ENCODE measurements at regions not wholly inside any gene's neighbourhood (a gene's known extent, or its start where the extent isn't known, plus 50 kb on each side); places are given as distances from the start of the nearest gene placed in this dataset.

DNA sequence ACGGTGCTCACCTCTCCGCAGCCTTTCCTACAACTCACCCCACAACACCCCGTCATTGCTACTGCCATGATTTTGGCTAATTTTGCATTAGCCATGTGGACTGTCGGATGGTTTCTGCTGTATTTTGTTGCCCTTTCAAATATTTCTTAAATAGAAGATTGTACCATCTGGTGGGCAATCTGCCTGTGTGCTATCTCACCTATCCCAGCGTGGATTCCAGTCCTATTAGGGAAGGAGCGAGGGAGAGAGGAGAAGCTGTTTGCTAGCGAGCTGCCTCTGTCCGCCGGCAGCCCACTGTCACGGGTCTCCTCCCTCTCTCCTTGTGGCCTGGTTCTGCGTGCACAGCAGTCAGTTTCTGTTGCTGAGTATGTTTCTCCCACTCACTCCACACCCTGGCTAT lies 336.2 kb downstream of the TXNL1 start:
- no peaks in the 10 kb centered on the region for H3K79me2 ChIP-seq (ENCODE audit: insufficient read depth, low read length)
- FAIRE-seq = no peak
- Mint-ChIP-seq H3K36me3 (ENCODE audit: low read depth, unreplicated experiment) (no peaks in the 10 kb centered on the region), H3K4me3 (ENCODE audit: unreplicated experiment) (no peak overlapping the region), H3K4me1 (ENCODE audit: low read depth, unreplicated experiment) (no peaks in the 10 kb centered on the region), H3K27me3 (ENCODE audit: low read depth, unreplicated experiment) (peaks cover 3% of the 10 kb centered on the region), H3K9me3 (ENCODE audit: unreplicated experiment) (no peaks in the 10 kb centered on the region), H3K27ac (ENCODE audit: unreplicated experiment) (no peak overlapping the region)
- no peaks in the 10 kb centered on the region for H3K36me3 ChIP-seq (ENCODE audit: insufficient read depth, low read length)
- no peaks in the 10 kb centered on the region for H3K9me3 ChIP-seq (ENCODE audit: insufficient read depth, low read depth, low read length)
- TF ChIP-seq, protein P1, sequence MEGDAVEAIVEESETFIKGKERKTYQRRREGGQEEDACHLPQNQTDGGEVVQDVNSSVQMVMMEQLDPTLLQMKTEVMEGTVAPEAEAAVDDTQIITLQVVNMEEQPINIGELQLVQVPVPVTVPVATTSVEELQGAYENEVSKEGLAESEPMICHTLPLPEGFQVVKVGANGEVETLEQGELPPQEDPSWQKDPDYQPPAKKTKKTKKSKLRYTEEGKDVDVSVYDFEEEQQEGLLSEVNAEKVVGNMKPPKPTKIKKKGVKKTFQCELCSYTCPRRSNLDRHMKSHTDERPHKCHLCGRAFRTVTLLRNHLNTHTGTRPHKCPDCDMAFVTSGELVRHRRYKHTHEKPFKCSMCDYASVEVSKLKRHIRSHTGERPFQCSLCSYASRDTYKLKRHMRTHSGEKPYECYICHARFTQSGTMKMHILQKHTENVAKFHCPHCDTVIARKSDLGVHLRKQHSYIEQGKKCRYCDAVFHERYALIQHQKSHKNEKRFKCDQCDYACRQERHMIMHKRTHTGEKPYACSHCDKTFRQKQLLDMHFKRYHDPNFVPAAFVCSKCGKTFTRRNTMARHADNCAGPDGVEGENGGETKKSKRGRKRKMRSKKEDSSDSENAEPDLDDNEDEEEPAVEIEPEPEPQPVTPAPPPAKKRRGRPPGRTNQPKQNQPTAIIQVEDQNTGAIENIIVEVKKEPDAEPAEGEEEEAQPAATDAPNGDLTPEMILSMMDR (IDR thresholded peaks at IDR 0.05; ENCODE audit: insufficient read depth, low read depth, low read length) = no peak
- no peak for TF ChIP-seq EZH2 (IDR thresholded peaks at IDR 0.05; ENCODE audit: insufficient read depth, low read length)
- H3K4me2 ChIP-seq (ENCODE audit: low read length) = no peak overlapping the region
- H2AFZ ChIP-seq (ENCODE audit: low read depth, low read length) = no peak overlapping the region
- H3K9ac ChIP-seq (ENCODE audit: low read length) = no peak overlapping the region
- no peak overlapping the region for H3K27ac ChIP-seq (ENCODE audit: low read depth, low read length)
- no peaks in the 10 kb centered on the region for H3K27me3 ChIP-seq (ENCODE audit: insufficient read depth, low read length)
- DNase-seq (ENCODE audit: low read depth) = no peak
- no peaks in the 10 kb centered on the region for H4K20me1 ChIP-seq (ENCODE audit: insufficient read depth, low read length)
- peaks cover 4% of the 10 kb centered on the region for H3K4me1 ChIP-seq (ENCODE audit: insufficient read depth, low read length)
- no peak overlapping the region for H3K4me3 ChIP-seq (ENCODE audit: insufficient read depth, low read depth, low read length)

DNA sequence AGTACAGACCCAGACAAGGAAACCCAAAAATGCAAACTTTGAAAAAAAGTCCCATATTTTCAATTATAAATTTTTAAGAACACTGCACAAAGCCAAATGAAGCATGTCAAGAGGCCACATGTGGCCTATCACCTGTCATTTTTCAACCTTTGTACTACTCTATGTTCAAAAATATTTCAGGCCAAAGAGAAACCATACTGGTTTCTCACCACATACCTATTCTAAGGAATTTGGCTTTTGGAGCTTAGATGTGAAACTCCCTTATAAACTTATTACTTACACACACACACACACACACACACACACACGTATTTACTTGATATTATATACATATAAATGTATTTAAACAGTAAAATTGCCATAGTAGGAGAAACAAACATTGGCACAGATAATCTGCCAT lies 338.7 kb downstream of the TXNL1 start:
- H3K79me2 ChIP-seq (ENCODE audit: insufficient read depth, low read length) = no peaks in the 10 kb centered on the region
- no peak overlapping the region for H3K4me3 ChIP-seq (ENCODE audit: insufficient read depth, low read depth, low read length)
- Mint-ChIP-seq H3K9me3 (ENCODE audit: unreplicated experiment) (no peaks in the 10 kb centered on the region), H3K36me3 (ENCODE audit: low read depth, unreplicated experiment) (no peaks in the 10 kb centered on the region), H3K27ac (ENCODE audit: unreplicated experiment) (no peak overlapping the region), H3K4me1 (ENCODE audit: low read depth, unreplicated experiment) (no peaks in the 10 kb centered on the region), H3K4me3 (ENCODE audit: unreplicated experiment) (no peak overlapping the region), H3K27me3 (ENCODE audit: low read depth, unreplicated experiment) (peaks cover 3% of the 10 kb centered on the region)
- no peak overlapping the region for H2AFZ ChIP-seq (ENCODE audit: low read depth, low read length)
- TF ChIP-seq, protein P1 (IDR thresholded peaks at IDR 0.05; ENCODE audit: insufficient read depth, low read depth, low read length) = no peak
- TF ChIP-seq EZH2 (IDR thresholded peaks at IDR 0.05; ENCODE audit: insufficient read depth, low read length) = no peak
- H4K20me1 ChIP-seq (ENCODE audit: insufficient read depth, low read length) = no peaks in the 10 kb centered on the region
- no peak overlapping the region for H3K4me2 ChIP-seq (ENCODE audit: low read length)
- FAIRE-seq (no peak), DNase-seq (ENCODE audit: low read depth) (no peak)
- no peaks in the 10 kb centered on the region for H3K36me3 ChIP-seq (ENCODE audit: insufficient read depth, low read length)
- no peak overlapping the region for H3K27ac ChIP-seq (ENCODE audit: low read depth, low read length)
- no peaks in the 10 kb centered on the region for H3K9me3 ChIP-seq (ENCODE audit: insufficient read depth, low read depth, low read length)
- peaks cover 4% of the 10 kb centered on the region for H3K4me1 ChIP-seq (ENCODE audit: insufficient read depth, low read length)
- H3K9ac ChIP-seq (ENCODE audit: low read length) = no peak overlapping the region
- no peaks in the 10 kb centered on the region for H3K27me3 ChIP-seq (ENCODE audit: insufficient read depth, low read length)

DNA sequence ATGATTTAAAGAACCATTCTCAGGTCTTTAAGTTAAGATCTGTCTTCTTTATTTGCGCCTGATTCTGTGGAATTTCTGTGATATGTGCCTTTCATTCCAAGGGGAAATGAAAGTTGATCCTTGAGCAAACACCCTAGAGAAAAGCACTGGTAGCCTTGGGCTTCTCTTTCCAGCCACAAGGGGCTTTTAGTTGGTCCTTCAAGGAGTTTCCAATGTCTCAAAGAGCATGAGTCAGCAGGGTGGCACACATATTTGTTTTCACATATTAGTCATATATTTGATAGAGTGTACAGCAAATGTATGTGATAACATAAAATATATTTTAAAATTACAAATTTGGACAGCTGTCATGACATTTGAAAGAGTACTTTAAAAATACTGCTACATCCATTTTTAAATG lies 339.5 kb downstream of the TXNL1 start:
- no peak for TF ChIP-seq EZH2 (IDR thresholded peaks at IDR 0.05; ENCODE audit: insufficient read depth, low read length)
- TF ChIP-seq, protein P1 (IDR thresholded peaks at IDR 0.05; ENCODE audit: insufficient read depth, low read depth, low read length) = peak; percentile 50
- Histone ChIP-seq H3K27me3 (ENCODE audit: insufficient read depth, low read length) (no peaks in the 10 kb centered on the region), H3K27ac (ENCODE audit: low read depth, low read length) (no peak overlapping the region), H3K79me2 (ENCODE audit: insufficient read depth, low read length) (no peaks in the 10 kb centered on the region), H2AFZ (ENCODE audit: low read depth, low read length) (no peak overlapping the region), H3K4me2 (ENCODE audit: low read length) (no peak overlapping the region), H3K9me3 (ENCODE audit: insufficient read depth, low read depth, low read length) (no peaks in the 10 kb centered on the region), H3K36me3 (ENCODE audit: insufficient read depth, low read length) (no peaks in the 10 kb centered on the region), H4K20me1 (ENCODE audit: insufficient read depth, low read length) (no peaks in the 10 kb centered on the region), H3K9ac (ENCODE audit: low read length) (no peak overlapping the region), H3K4me1 (ENCODE audit: insufficient read depth, low read length) (peaks cover 4% of the 10 kb centered on the region), H3K4me3 (ENCODE audit: insufficient read depth, low read depth, low read length) (no peak overlapping the region)
- FAIRE-seq = peak; percentile 52
- Mint-ChIP-seq H3K27me3 (ENCODE audit: low read depth, unreplicated experiment) (peaks cover 2% of the 10 kb centered on the region), H3K36me3 (ENCODE audit: low read depth, unreplicated experiment) (no peaks in the 10 kb centered on the region), H3K9me3 (ENCODE audit: unreplicated experiment) (no peaks in the 10 kb centered on the region), H3K4me1 (ENCODE audit: low read depth, unreplicated experiment) (no peaks in the 10 kb centered on the region), H3K4me3 (ENCODE audit: unreplicated experiment) (no peak overlapping the region), H3K27ac (ENCODE audit: unreplicated experiment) (no peak overlapping the region)
- DNase-seq (ENCODE audit: low read depth) = peak; percentile 36
